Right renal pelvis (tissue), 4 donors: ENCODE measurements at regions not wholly inside any gene's neighbourhood (a gene's known extent, or its start where the extent isn't known, plus 50 kb on each side); places are given as distances from the start of the nearest gene placed in this dataset.
A peak's percentile ranks its signal among the peaks of the same experiment; 100 is the strongest.

Experiments
- DNase-seq, 4 donors: peaks; one replicate each; pipeline ENCODE4 v3.0.0-alpha.2; 2013; ENCODE audit warnings: low read depth in 4 of 4, low spot score in 3 of 4, missing footprints in 1 of 4

GRCh38 chr6:1125297-1125696 lies 186.6 kb upstream of the FOXQ1 start:
- no peak for DNase-seq

GRCh38 chr6:1124885-1125284 lies 187.0 kb upstream of the FOXQ1 start:
- no peak for DNase-seq

- DNase-seq = peak in 1 of 4 donors; percentile 23
Observed at GRCh38 chr6:1123386-1124375, 188.2 kb upstream of the FOXQ1 start.

GRCh38 chr6:1122083-1122482 lies 189.8 kb upstream of the FOXQ1 start:
- no peak for DNase-seq

- DNase-seq = no peak
Observed at GRCh38 chr6:1118287-1118647, 193.6 kb upstream of the FOXQ1 start.

GRCh38 chr6:1117530-1118286 lies 194.2 kb upstream of the FOXQ1 start:
- no peak for DNase-seq

- DNase-seq = no peak
Observed at GRCh38 chr6:1116149-1116548, 195.7 kb upstream of the FOXQ1 start.

- no peak for DNase-seq
Observed at GRCh38 chr6:1113916-1114540, 197.9 kb upstream of the FOXQ1 start.

- no peak for DNase-seq
Observed at GRCh38 chr6:1111361-1111760, 200.5 kb upstream of the FOXQ1 start.

- DNase-seq = no peak
Observed at GRCh38 chr6:1110941-1111349, 201.0 kb upstream of the FOXQ1 start.

- no peak for DNase-seq
Observed at GRCh38 chr6:1110164-1110563, 201.7 kb upstream of the FOXQ1 start.

GRCh38 chr6:1109134-1109533 lies 202.8 kb upstream of the FOXQ1 start:
- no peak for DNase-seq

GRCh38 chr6:1108198-1108597 lies 203.7 kb upstream of the FOXQ1 start:
- no peak for DNase-seq

GRCh38 chr6:1107578-1107977 lies 204.3 kb upstream of the FOXQ1 start:
- no peak for DNase-seq

GRCh38 chr6:1105833-1106400 lies 206.0 kb upstream of the FOXQ1 start:
- no peak for DNase-seq

GRCh38 chr6:1104988-1105670 lies 206.8 kb upstream of the FOXQ1 start:
- no peak for DNase-seq

- no peak for DNase-seq
Observed at GRCh38 chr6:1103945-1104623, 207.8 kb upstream of the FOXQ1 start.

GRCh38 chr6:1103021-1103420 lies 208.9 kb upstream of the FOXQ1 start:
- no peak for DNase-seq

GRCh38 chr6:1100269-1100668 lies 211.6 kb upstream of the FOXQ1 start:
- DNase-seq = no peak

- no peak for DNase-seq
Observed at GRCh38 chr6:1099264-1099663, 212.6 kb upstream of the FOXQ1 start.
